H9 (cell line): ENCODE measurements at regions not wholly inside any gene's neighbourhood (a gene's known extent, or its start where the extent isn't known, plus 50 kb on each side); places are given as distances from the start of the nearest gene placed in this dataset.

Experiments used
- DNase-seq: peaks from one replicate; pipeline ENCODE4 v3.0.0-alpha.2; 2017
- H2AFZ ChIP-seq: one replicate; pipeline ENCODE4 v1.6.1; 2013; ENCODE audit warnings: mild to moderate bottlenecking, low read length, control low read depth, moderate library complexity
- H2AK5ac ChIP-seq: 2 replicates; pipeline ENCODE4 v1.6.1; 2013; ENCODE audit warnings: low read length, control low read depth, mixed read lengths; ENCODE audit not compliant: insufficient read length
- H2BK120ac ChIP-seq: one replicate; pipeline ENCODE4 v1.6.1; 2013; ENCODE audit warnings: low read depth, mild to moderate bottlenecking, low read length, control low read depth, inconsistent platforms; ENCODE audit not compliant: poor library complexity, severe bottlenecking
- H2BK12ac ChIP-seq: 2 replicates; pipeline ENCODE4 v1.6.1; 2013; ENCODE audit warnings: low read length, control low read depth, mixed read lengths, low read depth; ENCODE audit not compliant: insufficient read length
- H2BK15ac ChIP-seq: 2 replicates; pipeline ENCODE4 v1.6.1; 2013; ENCODE audit warnings: low read depth, low read length, control low read depth
- H2BK20ac ChIP-seq: one replicate; pipeline ENCODE4 v1.6.1; 2013; ENCODE audit warnings: low read depth, mild to moderate bottlenecking, low read length, control low read depth, inconsistent platforms; ENCODE audit not compliant: poor library complexity, severe bottlenecking
- H2BK5ac ChIP-seq: 2 replicates; pipeline ENCODE4 v1.6.1; 2013; ENCODE audit warnings: low read length, control low read depth, mixed read lengths; ENCODE audit not compliant: insufficient read length
- H3K14ac ChIP-seq: 2 replicates; pipeline ENCODE4 v1.6.1; 2013; ENCODE audit warnings: low read length, control low read depth; ENCODE audit not compliant: insufficient read depth
- H3K18ac ChIP-seq: 2 replicates; pipeline ENCODE4 v1.6.1; 2013; ENCODE audit warnings: low read depth, mild to moderate bottlenecking, mixed read lengths, low read length, control low read depth; ENCODE audit not compliant: insufficient read length
- H3K23ac ChIP-seq: 2 replicates; pipeline ENCODE4 v1.6.1; 2013; ENCODE audit warnings: low read length, control low read depth, mixed read lengths, low read depth; ENCODE audit not compliant: insufficient read length
- H3K23me2 ChIP-seq: 2 replicates; pipeline ENCODE4 v1.6.1; 2013; ENCODE audit warnings: low read depth, mild to moderate bottlenecking, mixed read lengths, low read length, control low read depth; ENCODE audit not compliant: insufficient read length, poor library complexity, severe bottlenecking
- H3K27ac ChIP-seq: 2 replicates; pipeline ENCODE4 v1.5.1; 2013; ENCODE audit warnings: low read length, control low read depth, mixed read lengths, low read depth; ENCODE audit not compliant: insufficient read length
- H3K27me3 ChIP-seq: 2 replicates; pipeline ENCODE4 v1.6.1; 2013; ENCODE audit warnings: low read length, control low read depth, inconsistent platforms; ENCODE audit not compliant: insufficient read depth
- H3K4ac ChIP-seq: 2 replicates; pipeline ENCODE4 v1.6.1; 2013; ENCODE audit warnings: low read depth, mild to moderate bottlenecking, control low read depth, inconsistent platforms, low read length, moderate library complexity
- H3K4me1 ChIP-seq: 2 replicates; pipeline ENCODE4 v1.6.1; 2013; ENCODE audit warnings: low read length, control low read depth, inconsistent platforms; ENCODE audit not compliant: insufficient read depth
- H3K4me2 ChIP-seq: 2 replicates; pipeline ENCODE4 v1.6.1; 2013; ENCODE audit warnings: low read length, control low read depth, mixed read lengths; ENCODE audit not compliant: insufficient read length, insufficient read depth
- H3K56ac ChIP-seq: 2 replicates; pipeline ENCODE4 v1.6.1; 2013; ENCODE audit warnings: low read depth, mild to moderate bottlenecking, mixed read lengths, low read length, control low read depth; ENCODE audit not compliant: insufficient read length
- H3K79me1 ChIP-seq: 2 replicates; pipeline ENCODE4 v1.6.1; 2013; ENCODE audit warnings: low read depth, mild to moderate bottlenecking, moderate library complexity, low read length, control low read depth, inconsistent platforms; ENCODE audit not compliant: insufficient read depth, poor library complexity, severe bottlenecking
- H3K79me2 ChIP-seq: 2 replicates; pipeline ENCODE4 v1.6.1; 2013; ENCODE audit warnings: low read length, control low read depth, inconsistent platforms; ENCODE audit not compliant: insufficient read depth
- H3K9ac ChIP-seq: 2 replicates; pipeline ENCODE4 v1.6.1; 2013; ENCODE audit warnings: low read length, control low read depth, mixed read lengths; ENCODE audit not compliant: insufficient read length; ENCODE audit errors: extremely low read depth
- H3K9me3 ChIP-seq: one replicate; pipeline ENCODE4 v1.6.1; 2013; ENCODE audit warnings: low read depth, low read length, inconsistent platforms; ENCODE audit not compliant: control insufficient read depth
- H3T11ph ChIP-seq: one replicate; pipeline ENCODE4 v1.6.1; 2013; ENCODE audit warnings: mild to moderate bottlenecking, low read length, control low read depth, inconsistent platforms
- H4K20me1 ChIP-seq: one replicate; pipeline ENCODE4 v1.6.1; 2013; ENCODE audit not compliant: control insufficient read depth, insufficient read length, insufficient read depth
- H4K5ac ChIP-seq: 2 replicates; pipeline ENCODE4 v1.6.1; 2013; ENCODE audit warnings: low read depth, mild to moderate bottlenecking, mixed read lengths, low read length, control low read depth; ENCODE audit not compliant: insufficient read length
- H4K8ac ChIP-seq: replicated peaks from 2 replicates; pipeline ENCODE4 v1.6.1; 2013; ENCODE audit warnings: low read length, control low read depth, mixed read lengths, low read depth; ENCODE audit not compliant: insufficient read length
- H4K91ac ChIP-seq: 2 replicates; pipeline ENCODE4 v1.6.1; 2013; ENCODE audit warnings: low read depth, mild to moderate bottlenecking, moderate library complexity, mixed read lengths, low read length, control low read depth; ENCODE audit not compliant: insufficient read length
- H3K27ac Mint-ChIP-seq, 3 experiments: 2 replicates in 2 of 3; 3 replicates in 1 of 3; pipeline ENCODE4 v1.8.0; 2020 to 2021; ENCODE audit warnings: mixed read lengths in 3 of 3, mild to moderate bottlenecking in 1 of 3, moderate library complexity in 1 of 3
- H3K27me3 Mint-ChIP-seq: 2 replicates; pipeline ENCODE4 v1.8.0; 2021; ENCODE audit warnings: low read depth, mild to moderate bottlenecking, moderate library complexity, mixed read lengths
- H3K36me3 Mint-ChIP-seq, 3 experiments: 2 replicates in 2 of 3; 3 replicates in 1 of 3; pipeline ENCODE4 v1.8.0; 2020 to 2021; ENCODE audit warnings: low read depth in 3 of 3, mixed read lengths in 3 of 3; ENCODE audit not compliant: insufficient read depth in 1 of 3
- H3K4me1 Mint-ChIP-seq, 2 experiments: 2 replicates each; pipeline ENCODE4 v1.8.0; 2020; ENCODE audit warnings: mixed read lengths in 2 of 2
- H3K4me3 Mint-ChIP-seq, 2 experiments: 2 replicates in 1 of 2; 3 replicates in 1 of 2; pipeline ENCODE4 v1.8.0; 2020 to 2021; ENCODE audit warnings: mild to moderate bottlenecking in 2 of 2, mixed read lengths in 2 of 2, moderate library complexity in 1 of 2
- H3K9me3 Mint-ChIP-seq, 2 experiments: 2 replicates in 1 of 2; 3 replicates in 1 of 2; pipeline ENCODE4 v1.8.0; 2020; ENCODE audit warnings: mild to moderate bottlenecking in 2 of 2, mixed read lengths in 2 of 2, moderate library complexity in 1 of 2
- CTCF ChIP-seq: fragments of 200-600 bp; sonication (generic); conservative IDR thresholded peaks from 3 replicates; pipeline ENCODE4 v1.8.0; 2021; ENCODE audit warnings: antibody characterized with exemption, mild to moderate bottlenecking
- WGBS: extraction: QIAGEN DNeasy Blood & Tissue Kit; methylation state at CpG from one replicate; pipeline ENCODE4 v1.1.7; 2013; ENCODE audit warnings: missing lambda C conversion rate, low lambda C conversion rate, mixed read lengths; ENCODE audit not compliant: insufficient read length; ENCODE audit errors: extremely low coverage; 5-methylcytosine and 5-hydroxymethylcytosine counted together

GRCh38 chr5:128876569-128877382 is 88.5 kb upstream of the SLC27A6 start:
- no peak overlapping the region for H4K5ac ChIP-seq
- no CpG with 5 or more reads among the region's 3 CpGs for WGBS
- no peak overlapping the region for H3K4ac ChIP-seq
- peaks cover 6% of the 10 kb centered on the region for H3K4me1 ChIP-seq
- no peaks in the 10 kb centered on the region for H3K36me3 Mint-ChIP-seq
- no peak for TF ChIP-seq CTCF
- H3T11ph ChIP-seq: no peak overlapping the region
- H3K27ac ChIP-seq: no peak overlapping the region
- no peak overlapping the region for H3K23ac ChIP-seq
- H3K27ac Mint-ChIP-seq: peak overlapping the region in 1 of 3 experiments; percentile 69; a peak in 3 of 7 replicates
- H4K91ac ChIP-seq: no peak overlapping the region
- H3K18ac ChIP-seq: no peak overlapping the region
- no peak overlapping the region for H2BK120ac ChIP-seq
- H3K9me3 ChIP-seq: no peaks in the 10 kb centered on the region
- no peaks in the 10 kb centered on the region for H3K79me2 ChIP-seq
- H4K20me1 ChIP-seq: no peaks in the 10 kb centered on the region
- H3K23me2 ChIP-seq: no peaks in the 10 kb centered on the region
- no peak overlapping the region for H4K8ac ChIP-seq
- H2BK20ac ChIP-seq: no peak overlapping the region
- H2AK5ac ChIP-seq: no peak overlapping the region
- no peak overlapping the region for H2BK12ac ChIP-seq
- H3K4me2 ChIP-seq: no peak overlapping the region
- no peak overlapping the region for H3K56ac ChIP-seq
- no peak overlapping the region for H2BK5ac ChIP-seq
- H3K79me1 ChIP-seq: no peaks in the 10 kb centered on the region
- H2BK15ac ChIP-seq: no peak overlapping the region
- no peak for DNase-seq
- H3K9me3 Mint-ChIP-seq: no peaks in the 10 kb centered on the region
- H3K4me1 Mint-ChIP-seq: peaks cover 17 to 18% of the 10 kb centered on the region in 2 experiments
- H3K14ac ChIP-seq: no peak overlapping the region
- no peak overlapping the region for H2AFZ ChIP-seq
- no peak overlapping the region for H3K9ac ChIP-seq
- H3K27me3 Mint-ChIP-seq: no peaks in the 10 kb centered on the region
- H3K4me3 Mint-ChIP-seq: no peak overlapping the region
- no peaks in the 10 kb centered on the region for H3K27me3 ChIP-seq
